GM12878 (cell line): ENCODE measurements at regions not wholly inside any gene's neighbourhood (a gene's known extent, or its start where the extent isn't known, plus 50 kb on each side); places are given as distances from the start of the nearest gene placed in this dataset.

Experiments
- ATAC-seq: fragments of 200-7000 bp; cut with Tn5 transposase; 3 replicates; pipeline ENCODE4 v1.9.1; 2020; ENCODE audit warnings: mild to moderate bottlenecking, moderate library complexity
- BruUV-seq: library from RNA; stranded (reverse); fragments of 400-500 nt; replicated peaks from 2 replicates; lab custom pipeline; 2021; lab: Mats Ljungman, UMichigan
- CTCF ChIA-PET: fragments of 300-600 bp; sonication (Branson Sonifier 250); formaldehyde crosslinking; extraction: SDS; loops from one replicate; lab custom pipeline; 2021; ENCODE audit warnings: inconsistent platforms; lab: Yijun Ruan, JAX
- POLR2A ChIA-PET: fragments of 350-600 bp; formaldehyde crosslinking; extraction: SDS; loops from one replicate; lab custom pipeline; 2021; ENCODE audit warnings: inconsistent platforms; lab: Charles Lee
- RAD21 ChIA-PET: fragments of 300-600 bp; sonication (Branson Sonifier 250); formaldehyde crosslinking; loops from one replicate; lab custom pipeline; 2023; ENCODE audit warnings: antibody characterized with exemption; ENCODE audit not compliant: unreplicated experiment; lab: Charles Lee
- SMC1A ChIA-PET: fragments of 300-600 bp; sonication (Branson Sonifier 250); formaldehyde crosslinking; loops from one replicate; lab custom pipeline; 2023; ENCODE audit not compliant: unreplicated experiment, uncharacterized antibody; lab: Charles Lee
- DNase-seq: peaks from one replicate; pipeline ENCODE4 v3.0.0-alpha.2; 2011; ENCODE audit warnings: low read depth, low spot score
- FAIRE-seq: peaks from 3 replicates; lab custom pipeline; 2011; peaks lifted over from hg19 to GRCh38; lab: Jason Lieb, UNC
- H2AFZ ChIP-seq: 2 replicates; pipeline ENCODE4 v1.6.0; 2011; ENCODE audit warnings: low read depth, low read length, control low read depth; ENCODE audit not compliant: control insufficient read depth
- H3K27ac ChIP-seq: 2 replicates; pipeline ENCODE4 v1.5.1; 2011; ENCODE audit warnings: control low read depth; ENCODE audit not compliant: control insufficient read depth, insufficient read depth
- H3K27me3 ChIP-seq, 2 experiments: replicated peaks in 1 of 2; 2 replicates each; pipeline versions ENCODE4 v1.6.0 to v1.6.1; 2011; ENCODE audit warnings: low read length in 1 of 2; ENCODE audit not compliant: control insufficient read depth in 2 of 2, insufficient read depth in 2 of 2
- H3K36me3 ChIP-seq, 2 experiments: 2 replicates each; pipeline ENCODE4 v1.5.1; 2011; ENCODE audit warnings: low read length in 1 of 2; ENCODE audit not compliant: control insufficient read depth in 2 of 2, insufficient read depth in 2 of 2
- H3K4me1 ChIP-seq: 2 replicates; pipeline ENCODE4 v1.6.1; 2011; ENCODE audit warnings: mild to moderate bottlenecking, low read length, moderate library complexity, mixed read lengths; ENCODE audit not compliant: control insufficient read depth, insufficient read depth
- H3K4me2 ChIP-seq: 2 replicates; pipeline ENCODE4 v1.6.0; 2011; ENCODE audit warnings: control low read depth; ENCODE audit not compliant: control insufficient read depth, insufficient read depth
- H3K4me3 ChIP-seq: fragments of 200-600 bp; sonication (generic); 2 replicates; pipeline ENCODE4 v1.5.1; 2016
- H3K79me2 ChIP-seq: 2 replicates; pipeline ENCODE4 v1.6.0; 2011; ENCODE audit warnings: low read length; ENCODE audit not compliant: control insufficient read depth, insufficient read depth
- H3K9ac ChIP-seq: 2 replicates; pipeline ENCODE4 v1.8.0; 2011; ENCODE audit warnings: low read length, control low read depth, mixed read lengths; ENCODE audit not compliant: control insufficient read depth, insufficient read depth
- H3K9me3 ChIP-seq: replicated peaks from 3 replicates; pipeline ENCODE4 v1.5.1; 2011; ENCODE audit warnings: mild to moderate bottlenecking, low read length; ENCODE audit not compliant: control insufficient read depth, insufficient read depth
- H4K20me1 ChIP-seq: 2 replicates; pipeline ENCODE4 v1.6.0; 2011; ENCODE audit not compliant: control insufficient read depth, insufficient read depth
- ATF2 ChIP-seq: IDR thresholded peaks from 2 replicates; pipeline ENCODE4 v1.6.1; 2012; ENCODE audit warnings: low read length, inconsistent platforms
- DPF2 ChIP-seq: fragments of 450-650 bp; IDR thresholded peaks from 2 replicates; pipeline ENCODE4 v1.6.1; 2017; ENCODE audit warnings: mild to moderate bottlenecking
- NFXL1 ChIP-seq: fragments of 450-650 bp; IDR thresholded peaks from 2 replicates; pipeline ENCODE4 v1.6.1; 2017; ENCODE audit warnings: antibody characterized with exemption, mild to moderate bottlenecking, borderline replicate concordance
- SKIL ChIP-seq: fragments of 450-650 bp; IDR thresholded peaks from 2 replicates; pipeline ENCODE4 v1.6.1; 2017; ENCODE audit warnings: mild to moderate bottlenecking, low read depth, inconsistent platforms; ENCODE audit not compliant: poor library complexity, severe bottlenecking
- ZBED1 ChIP-seq: IDR thresholded peaks from 2 replicates; pipeline ENCODE4 v1.6.1; 2016; ENCODE audit warnings: borderline replicate concordance
- WGBS: methylation state at CpG from one replicate; pipeline ENCODE4 v1.1.6; 2016; ENCODE audit warnings: low lambda C conversion rate; ENCODE audit not compliant: insufficient replicate concordance, insufficient coverage; ENCODE audit errors: missing lambda C conversion rate; 5-methylcytosine and 5-hydroxymethylcytosine counted together
- in situ Hi-C: fragments of 300-500 bp; cut with MboI; formaldehyde crosslinking; loops from 9 replicates; pipeline ENCODE4 v1.14.3; 2018; ENCODE audit warnings: mixed read lengths
- intact Hi-C: fragments of 100-400 bp; cut with micrococcal nuclease; formaldehyde crosslinking; loops from one replicate; pipeline ENCODE4 v1.14.2; 2022; ENCODE audit not compliant: unreplicated experiment
- TF ChIP-seq, protein P1 (sequence below): fragments of 450-650 bp; IDR thresholded peaks from 2 replicates; pipeline ENCODE4 v1.6.1; 2017; ENCODE audit warnings: mild to moderate bottlenecking, moderate library complexity
- TF ChIP-seq, protein P2 (sequence below): fragments of 150-350 bp; IDR thresholded peaks from 2 replicates; pipeline ENCODE4 v1.6.1; 2016; ENCODE audit warnings: low read depth, low read length
- TF ChIP-seq, protein P3 (sequence below): fragments of 450-650 bp; IDR thresholded peaks from 2 replicates; pipeline ENCODE4 v1.6.1; 2017; ENCODE audit warnings: low read depth, mild to moderate bottlenecking, moderate library complexity

DNA sequence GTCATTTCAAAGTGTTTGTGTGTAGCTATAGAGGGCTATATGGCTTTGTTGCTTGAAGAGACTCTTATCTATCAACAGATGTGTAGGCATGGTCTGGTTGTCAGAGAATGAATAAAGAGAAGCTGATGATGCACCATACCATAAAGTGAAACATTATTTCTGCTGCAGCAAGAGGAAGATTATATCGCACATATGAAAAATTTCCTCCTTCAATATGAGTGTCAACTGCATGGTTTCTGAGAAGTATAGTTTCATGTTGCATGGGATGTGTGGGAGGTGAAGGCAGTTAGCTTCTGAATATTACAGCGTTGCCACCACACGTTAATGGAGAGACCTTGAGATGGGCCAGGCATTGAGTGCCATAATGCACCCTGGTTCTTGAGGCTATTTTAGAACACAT lies 217.9 kb downstream of the SATB1 start:
- H3K9ac ChIP-seq = no peak overlapping the region
- DNase-seq = no peak
- no peaks in the 10 kb centered on the region for H3K79me2 ChIP-seq
- H3K36me3 ChIP-seq = no peaks in the 10 kb centered on the region
- ATAC-seq = no peak
- H3K27me3 ChIP-seq = no peaks in the 10 kb centered on the region
- no peaks in the 10 kb centered on the region for H3K9me3 ChIP-seq
- H3K4me3 ChIP-seq = no peak overlapping the region
- intact Hi-C loops (no loop called here), in situ Hi-C loops (no loop called here)
- ChIA-PET SMC1A (no interaction called here), POLR2A (no interaction called here), CTCF (no interaction called here), RAD21 (no interaction called here)
- BruUV-seq = no TSS peak
- no peaks in the 10 kb centered on the region for H4K20me1 ChIP-seq
- no peak overlapping the region for H2AFZ ChIP-seq
- FAIRE-seq = no peak
- H3K4me2 ChIP-seq = no peak overlapping the region
- H3K27ac ChIP-seq = no peak overlapping the region
- WGBS = 2% methylated on average over 3 of the region's 3 CpGs
- H3K4me1 ChIP-seq = no peaks in the 10 kb centered on the region
- no peak for TF ChIP-seq NFXL1
- TF ChIP-seq ZBED1 = no peak
- TF ChIP-seq DPF2 = no peak
- TF ChIP-seq, protein P1, sequence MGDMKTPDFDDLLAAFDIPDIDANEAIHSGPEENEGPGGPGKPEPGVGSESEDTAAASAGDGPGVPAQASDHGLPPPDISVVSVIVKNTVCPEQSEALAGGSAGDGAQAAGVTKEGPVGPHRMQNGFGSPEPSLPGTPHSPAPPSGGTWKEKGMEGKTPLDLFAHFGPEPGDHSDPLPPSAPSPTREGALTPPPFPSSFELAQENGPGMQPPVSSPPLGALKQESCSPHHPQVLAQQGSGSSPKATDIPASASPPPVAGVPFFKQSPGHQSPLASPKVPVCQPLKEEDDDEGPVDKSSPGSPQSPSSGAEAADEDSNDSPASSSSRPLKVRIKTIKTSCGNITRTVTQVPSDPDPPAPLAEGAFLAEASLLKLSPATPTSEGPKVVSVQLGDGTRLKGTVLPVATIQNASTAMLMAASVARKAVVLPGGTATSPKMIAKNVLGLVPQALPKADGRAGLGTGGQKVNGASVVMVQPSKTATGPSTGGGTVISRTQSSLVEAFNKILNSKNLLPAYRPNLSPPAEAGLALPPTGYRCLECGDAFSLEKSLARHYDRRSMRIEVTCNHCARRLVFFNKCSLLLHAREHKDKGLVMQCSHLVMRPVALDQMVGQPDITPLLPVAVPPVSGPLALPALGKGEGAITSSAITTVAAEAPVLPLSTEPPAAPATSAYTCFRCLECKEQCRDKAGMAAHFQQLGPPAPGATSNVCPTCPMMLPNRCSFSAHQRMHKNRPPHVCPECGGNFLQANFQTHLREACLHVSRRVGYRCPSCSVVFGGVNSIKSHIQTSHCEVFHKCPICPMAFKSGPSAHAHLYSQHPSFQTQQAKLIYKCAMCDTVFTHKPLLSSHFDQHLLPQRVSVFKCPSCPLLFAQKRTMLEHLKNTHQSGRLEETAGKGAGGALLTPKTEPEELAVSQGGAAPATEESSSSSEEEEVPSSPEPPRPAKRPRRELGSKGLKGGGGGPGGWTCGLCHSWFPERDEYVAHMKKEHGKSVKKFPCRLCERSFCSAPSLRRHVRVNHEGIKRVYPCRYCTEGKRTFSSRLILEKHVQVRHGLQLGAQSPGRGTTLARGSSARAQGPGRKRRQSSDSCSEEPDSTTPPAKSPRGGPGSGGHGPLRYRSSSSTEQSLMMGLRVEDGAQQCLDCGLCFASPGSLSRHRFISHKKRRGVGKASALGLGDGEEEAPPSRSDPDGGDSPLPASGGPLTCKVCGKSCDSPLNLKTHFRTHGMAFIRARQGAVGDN = no peak
- no peak for TF ChIP-seq SKIL
- TF ChIP-seq, protein P2, sequence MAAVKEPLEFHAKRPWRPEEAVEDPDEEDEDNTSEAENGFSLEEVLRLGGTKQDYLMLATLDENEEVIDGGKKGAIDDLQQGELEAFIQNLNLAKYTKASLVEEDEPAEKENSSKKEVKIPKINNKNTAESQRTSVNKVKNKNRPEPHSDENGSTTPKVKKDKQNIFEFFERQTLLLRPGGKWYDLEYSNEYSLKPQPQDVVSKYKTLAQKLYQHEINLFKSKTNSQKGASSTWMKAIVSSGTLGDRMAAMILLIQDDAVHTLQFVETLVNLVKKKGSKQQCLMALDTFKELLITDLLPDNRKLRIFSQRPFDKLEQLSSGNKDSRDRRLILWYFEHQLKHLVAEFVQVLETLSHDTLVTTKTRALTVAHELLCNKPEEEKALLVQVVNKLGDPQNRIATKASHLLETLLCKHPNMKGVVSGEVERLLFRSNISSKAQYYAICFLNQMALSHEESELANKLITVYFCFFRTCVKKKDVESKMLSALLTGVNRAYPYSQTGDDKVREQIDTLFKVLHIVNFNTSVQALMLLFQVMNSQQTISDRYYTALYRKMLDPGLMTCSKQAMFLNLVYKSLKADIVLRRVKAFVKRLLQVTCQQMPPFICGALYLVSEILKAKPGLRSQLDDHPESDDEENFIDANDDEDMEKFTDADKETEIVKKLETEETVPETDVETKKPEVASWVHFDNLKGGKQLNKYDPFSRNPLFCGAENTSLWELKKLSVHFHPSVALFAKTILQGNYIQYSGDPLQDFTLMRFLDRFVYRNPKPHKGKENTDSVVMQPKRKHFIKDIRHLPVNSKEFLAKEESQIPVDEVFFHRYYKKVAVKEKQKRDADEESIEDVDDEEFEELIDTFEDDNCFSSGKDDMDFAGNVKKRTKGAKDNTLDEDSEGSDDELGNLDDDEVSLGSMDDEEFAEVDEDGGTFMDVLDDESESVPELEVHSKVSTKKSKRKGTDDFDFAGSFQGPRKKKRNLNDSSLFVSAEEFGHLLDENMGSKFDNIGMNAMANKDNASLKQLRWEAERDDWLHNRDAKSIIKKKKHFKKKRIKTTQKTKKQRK = no peak
- TF ChIP-seq, protein P3, sequence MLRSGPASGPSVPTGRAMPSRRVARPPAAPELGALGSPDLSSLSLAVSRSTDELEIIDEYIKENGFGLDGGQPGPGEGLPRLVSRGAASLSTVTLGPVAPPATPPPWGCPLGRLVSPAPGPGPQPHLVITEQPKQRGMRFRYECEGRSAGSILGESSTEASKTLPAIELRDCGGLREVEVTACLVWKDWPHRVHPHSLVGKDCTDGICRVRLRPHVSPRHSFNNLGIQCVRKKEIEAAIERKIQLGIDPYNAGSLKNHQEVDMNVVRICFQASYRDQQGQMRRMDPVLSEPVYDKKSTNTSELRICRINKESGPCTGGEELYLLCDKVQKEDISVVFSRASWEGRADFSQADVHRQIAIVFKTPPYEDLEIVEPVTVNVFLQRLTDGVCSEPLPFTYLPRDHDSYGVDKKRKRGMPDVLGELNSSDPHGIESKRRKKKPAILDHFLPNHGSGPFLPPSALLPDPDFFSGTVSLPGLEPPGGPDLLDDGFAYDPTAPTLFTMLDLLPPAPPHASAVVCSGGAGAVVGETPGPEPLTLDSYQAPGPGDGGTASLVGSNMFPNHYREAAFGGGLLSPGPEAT = no peak
- no peak for TF ChIP-seq ATF2
